Endothelial cell (in vitro differentiated cells): ENCODE measurements at regions not wholly inside any gene's neighbourhood (a gene's known extent, or its start where the extent isn't known, plus 50 kb on each side); places are given as distances from the start of the nearest gene placed in this dataset.
"Not testable (repeated sequence)": the region's sequence is repeated elsewhere in the genome, so short reads cannot be mapped to it uniquely, and the experiment has no call there.

Source experiments
- DNase-seq: peaks from one replicate; pipeline ENCODE4 v3.0.0; 2021; ENCODE audit warnings: low spot score
- H3K27ac Mint-ChIP-seq: one replicate; pipeline ENCODE4 v1.8.0; 2021; ENCODE audit warnings: mixed read lengths, inconsistent platforms; ENCODE audit not compliant: unreplicated experiment
- H3K27me3 Mint-ChIP-seq: one replicate; pipeline ENCODE4 v1.8.0; 2021; ENCODE audit warnings: mild to moderate bottlenecking, moderate library complexity, mixed read lengths, inconsistent platforms; ENCODE audit not compliant: unreplicated experiment
- H3K36me3 Mint-ChIP-seq: one replicate; pipeline ENCODE4 v1.8.0; 2021; ENCODE audit warnings: mild to moderate bottlenecking, low read depth, mixed read lengths, inconsistent platforms; ENCODE audit not compliant: unreplicated experiment
- H3K4me1 Mint-ChIP-seq: one replicate; pipeline ENCODE4 v1.8.0; 2021; ENCODE audit warnings: mild to moderate bottlenecking, mixed read lengths, inconsistent platforms; ENCODE audit not compliant: unreplicated experiment
- H3K4me3 Mint-ChIP-seq: one replicate; pipeline ENCODE4 v1.8.0; 2021; ENCODE audit warnings: mild to moderate bottlenecking, mixed read lengths, inconsistent platforms; ENCODE audit not compliant: unreplicated experiment
- H3K9me3 Mint-ChIP-seq: one replicate; pipeline ENCODE4 v1.8.0; 2021; ENCODE audit warnings: mixed read lengths, inconsistent platforms; ENCODE audit not compliant: unreplicated experiment
- TF ChIP-seq, protein P1 (sequence below): fragments of 200-600 bp; sonication (generic); IDR thresholded peaks from one replicate; pipeline ENCODE4 v1.5.0; 2021; ENCODE audit warnings: antibody characterized with exemption; ENCODE audit not compliant: unreplicated experiment

DNA sequence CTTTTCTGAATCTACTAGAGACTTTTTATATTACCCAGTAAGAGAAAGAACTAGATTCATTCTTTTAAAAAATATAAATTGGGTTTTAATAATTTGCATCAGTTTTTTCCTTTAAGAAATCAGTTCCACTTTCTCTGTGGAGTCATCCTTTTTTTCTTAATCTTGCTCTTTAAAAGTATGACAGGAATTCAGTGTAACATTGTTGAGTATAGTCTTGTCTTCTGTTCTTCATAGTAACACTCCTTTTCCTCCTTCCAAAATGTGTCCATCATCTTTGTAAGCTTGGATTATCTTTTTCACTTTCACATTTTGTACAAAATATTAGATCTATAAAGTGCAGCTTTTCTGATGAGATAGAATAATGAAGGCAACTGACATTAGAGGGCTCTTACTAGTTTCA lies 135.4 kb downstream of the HAUS1 start:
- TF ChIP-seq, protein P1, sequence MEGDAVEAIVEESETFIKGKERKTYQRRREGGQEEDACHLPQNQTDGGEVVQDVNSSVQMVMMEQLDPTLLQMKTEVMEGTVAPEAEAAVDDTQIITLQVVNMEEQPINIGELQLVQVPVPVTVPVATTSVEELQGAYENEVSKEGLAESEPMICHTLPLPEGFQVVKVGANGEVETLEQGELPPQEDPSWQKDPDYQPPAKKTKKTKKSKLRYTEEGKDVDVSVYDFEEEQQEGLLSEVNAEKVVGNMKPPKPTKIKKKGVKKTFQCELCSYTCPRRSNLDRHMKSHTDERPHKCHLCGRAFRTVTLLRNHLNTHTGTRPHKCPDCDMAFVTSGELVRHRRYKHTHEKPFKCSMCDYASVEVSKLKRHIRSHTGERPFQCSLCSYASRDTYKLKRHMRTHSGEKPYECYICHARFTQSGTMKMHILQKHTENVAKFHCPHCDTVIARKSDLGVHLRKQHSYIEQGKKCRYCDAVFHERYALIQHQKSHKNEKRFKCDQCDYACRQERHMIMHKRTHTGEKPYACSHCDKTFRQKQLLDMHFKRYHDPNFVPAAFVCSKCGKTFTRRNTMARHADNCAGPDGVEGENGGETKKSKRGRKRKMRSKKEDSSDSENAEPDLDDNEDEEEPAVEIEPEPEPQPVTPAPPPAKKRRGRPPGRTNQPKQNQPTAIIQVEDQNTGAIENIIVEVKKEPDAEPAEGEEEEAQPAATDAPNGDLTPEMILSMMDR, result no peak
- Mint-ChIP-seq H3K27ac (no peak overlapping the region), H3K4me1 (peaks cover 12% of the 10 kb centered on the region), H3K4me3 (no peak overlapping the region), H3K9me3 (no peaks in the 10 kb centered on the region), H3K36me3 (no peaks in the 10 kb centered on the region), H3K27me3 (no peaks in the 10 kb centered on the region)
- no peak for DNase-seq

DNA sequence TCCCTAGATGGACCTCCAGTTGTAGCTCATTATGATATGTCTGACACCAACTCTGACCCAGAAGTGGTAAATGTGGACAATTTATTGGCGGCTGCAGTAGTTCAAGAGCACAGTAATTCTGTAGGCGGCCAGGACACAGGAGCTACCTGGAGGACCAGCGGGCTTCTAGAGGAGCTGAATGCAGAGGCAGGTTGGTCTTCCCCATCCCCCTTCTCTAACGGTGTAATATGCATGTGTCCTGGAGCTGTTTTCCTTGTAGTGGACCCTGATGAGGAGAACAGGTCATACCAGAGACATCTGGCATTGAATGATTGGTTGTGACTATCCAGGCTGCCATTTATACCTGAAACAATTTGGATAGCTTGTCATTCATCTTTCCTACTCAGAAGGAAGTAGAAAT lies 135.8 kb downstream of the HAUS1 start:
- Mint-ChIP-seq H3K4me3 (no peak overlapping the region), H3K36me3 (no peaks in the 10 kb centered on the region), H3K27ac (no peak overlapping the region), H3K4me1 (peaks cover 8% of the 10 kb centered on the region), H3K9me3 (no peaks in the 10 kb centered on the region), H3K27me3 (no peaks in the 10 kb centered on the region)
- no peak for DNase-seq
- TF ChIP-seq, protein P1, result no peak

DNA sequence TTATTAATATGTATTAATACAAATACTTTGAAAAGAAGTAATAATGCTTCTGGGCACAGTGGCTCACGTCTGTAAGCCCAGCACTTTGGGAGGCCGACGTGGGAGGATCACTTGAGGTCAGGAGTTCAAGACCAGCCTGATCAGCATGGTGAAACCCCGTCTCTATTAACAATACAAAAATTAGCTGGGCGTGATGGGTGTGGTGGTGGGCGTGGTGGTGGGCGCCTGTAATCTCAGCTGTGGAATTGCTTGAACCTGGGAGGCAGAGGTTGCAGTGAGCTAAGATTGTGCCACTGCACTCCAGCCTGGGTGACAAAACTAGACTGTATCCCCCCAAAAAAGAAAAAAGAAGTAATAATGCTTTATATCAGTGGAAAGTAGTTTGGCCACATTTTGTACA lies 137.2 kb downstream of the HAUS1 start:
- H3K27me3 Mint-ChIP-seq, H3K9me3 Mint-ChIP-seq: not testable (repeated sequence)

DNA sequence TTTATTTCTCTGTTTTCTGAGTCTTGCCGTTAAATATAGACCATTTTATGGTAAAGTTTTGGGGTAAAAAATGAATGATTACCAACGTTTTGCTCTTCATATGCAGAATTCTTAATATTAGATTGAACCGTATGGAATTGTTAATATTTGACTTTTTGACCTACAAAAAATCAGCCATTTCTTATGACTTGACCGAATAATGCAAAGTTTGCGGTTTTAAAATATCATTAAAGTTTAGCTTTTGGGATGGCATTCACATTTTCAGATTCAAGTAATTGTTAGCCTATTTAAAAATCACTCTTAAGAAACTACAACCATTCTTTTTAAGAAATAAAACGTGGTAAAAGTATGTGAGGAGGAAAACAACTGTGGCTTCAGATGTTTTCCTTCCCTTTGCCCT lies 138.0 kb downstream of the HAUS1 start:
- H3K27ac Mint-ChIP-seq, result no peak overlapping the region
- TF ChIP-seq, protein P1, result no peak
- H3K9me3 Mint-ChIP-seq, result no peaks in the 10 kb centered on the region
- no peaks in the 10 kb centered on the region for H3K4me1 Mint-ChIP-seq
- no peak overlapping the region for H3K4me3 Mint-ChIP-seq
- peaks cover 2% of the 10 kb centered on the region for H3K27me3 Mint-ChIP-seq
- DNase-seq, result no peak
- no peaks in the 10 kb centered on the region for H3K36me3 Mint-ChIP-seq

More for the DNA sequence above, 137.2 kb downstream of the HAUS1 start:
- H3K36me3 Mint-ChIP-seq, H3K27ac Mint-ChIP-seq, H3K4me3 Mint-ChIP-seq, DNase-seq, H3K4me1 Mint-ChIP-seq: not testable (repeated sequence)

DNA sequence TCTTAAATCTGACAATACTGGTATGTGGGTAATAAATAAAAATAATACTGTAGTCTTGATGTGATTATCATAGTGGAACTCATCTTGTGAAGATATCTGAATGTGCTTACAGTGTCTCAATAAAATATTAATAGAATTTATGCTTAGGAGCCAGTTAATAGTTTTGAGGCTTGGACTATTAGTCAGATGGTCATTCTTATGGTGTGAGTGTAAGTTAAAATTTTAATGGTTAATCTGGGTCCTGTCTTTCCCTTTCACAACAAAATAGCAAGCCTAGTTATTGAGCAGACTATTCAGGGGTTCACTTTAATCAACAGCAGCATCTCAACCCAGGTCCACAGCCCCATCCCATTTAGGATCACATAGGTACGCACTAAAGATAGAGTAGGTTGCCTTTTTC lies 138.9 kb downstream of the HAUS1 start:
- Mint-ChIP-seq H3K36me3 (peaks cover 3% of the 10 kb centered on the region), H3K27ac (no peak overlapping the region), H3K27me3 (peaks cover 2% of the 10 kb centered on the region), H3K4me3 (no peak overlapping the region), H3K9me3 (no peaks in the 10 kb centered on the region), H3K4me1 (peaks cover 3% of the 10 kb centered on the region)
- DNase-seq, result no peak
- TF ChIP-seq, protein P1, result no peak

DNA sequence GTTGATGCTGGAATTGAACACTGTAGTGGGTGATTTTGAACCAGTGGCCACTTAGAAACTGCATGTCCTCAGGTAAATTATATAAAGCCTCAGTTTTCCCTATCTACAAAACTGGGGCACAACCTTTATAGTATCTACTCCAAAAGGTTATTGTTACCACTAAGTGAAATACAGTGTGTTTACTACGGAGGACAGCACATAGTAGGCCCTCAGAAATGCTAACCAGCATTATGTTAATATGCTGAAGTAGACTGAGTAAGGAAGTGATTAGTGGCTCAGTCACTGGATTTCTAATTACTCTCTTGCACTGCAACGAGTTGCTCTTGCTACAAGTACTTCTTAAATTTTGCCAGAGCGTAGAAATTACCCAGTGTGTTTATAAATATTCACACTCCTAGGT lies 139.5 kb downstream of the HAUS1 start:
- H3K27ac Mint-ChIP-seq, result no peak overlapping the region

More for the DNA sequence above, 139.5 kb downstream of the HAUS1 start:
- peaks cover 5% of the 10 kb centered on the region for H3K36me3 Mint-ChIP-seq
- H3K27me3 Mint-ChIP-seq, result peaks cover 3% of the 10 kb centered on the region
- no peaks in the 10 kb centered on the region for H3K9me3 Mint-ChIP-seq
- no peak overlapping the region for H3K4me3 Mint-ChIP-seq
- peaks cover 8% of the 10 kb centered on the region for H3K4me1 Mint-ChIP-seq
- DNase-seq, result no peak
- TF ChIP-seq, protein P1, result no peak
